ENCODE measurements at regions not wholly inside any gene's neighbourhood (a gene's known extent, or its start where the extent isn't known, plus 50 kb on each side); places are given as distances from the start of the nearest gene placed in this dataset.

DNA sequence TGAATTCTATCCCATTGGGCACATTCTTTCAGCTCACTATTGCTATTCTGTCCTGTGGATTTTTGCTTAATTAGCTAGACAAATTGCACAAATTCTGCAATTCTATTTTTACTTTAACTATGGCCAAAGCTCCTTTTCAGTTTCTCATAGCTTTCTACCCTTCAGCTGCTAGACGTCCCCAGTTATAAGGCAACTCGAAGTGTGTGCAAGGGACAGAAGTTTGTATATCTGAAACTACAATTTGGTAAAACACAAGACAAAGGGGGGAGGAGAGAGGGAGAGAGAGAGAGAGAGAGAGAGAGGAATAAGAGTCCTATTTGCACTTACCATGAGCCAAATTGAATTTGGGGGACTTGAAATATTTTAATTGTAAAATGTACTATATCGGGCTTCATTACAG lies 91.8 kb downstream of the SETD4 start:
- TF ChIP-seq, protein P1, sequence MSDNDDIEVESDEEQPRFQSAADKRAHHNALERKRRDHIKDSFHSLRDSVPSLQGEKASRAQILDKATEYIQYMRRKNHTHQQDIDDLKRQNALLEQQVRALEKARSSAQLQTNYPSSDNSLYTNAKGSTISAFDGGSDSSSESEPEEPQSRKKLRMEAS (IDR thresholded peaks at IDR 0.05; ENCODE audit: insufficient read depth, insufficient read length) = no peak
- TF ChIP-seq GATA2 (IDR thresholded peaks at IDR 0.05; ENCODE audit: insufficient read depth, insufficient read length, low read depth, low read length) (no peak), CTCF (IDR thresholded peaks at IDR 0.05; ENCODE audit: extremely low read depth in 1 of 2, insufficient read depth in 1 of 2, low read depth in 1 of 2, low read length in 2 of 2) (no peak), POLR2AphosphoS5 (IDR thresholded peaks at IDR 0.05; ENCODE audit: insufficient read depth, low read depth, low read length) (no peak), EZH2 (IDR thresholded peaks at IDR 0.05; ENCODE audit: borderline replicate concordance, low read depth, low read length, severe bottlenecking) (no peak), FOS (IDR thresholded peaks at IDR 0.05; ENCODE audit: borderline replicate concordance, insufficient read depth, low read length) (no peak), MYC (IDR thresholded peaks at IDR 0.05; ENCODE audit: low read depth, low read length) (no peak), JUN (IDR thresholded peaks at IDR 0.05; ENCODE audit: borderline replicate concordance, insufficient read depth, insufficient read length, low read depth) (no peak), POLR2A (IDR thresholded peaks at IDR 0.05; ENCODE audit: low read depth, low read length) (no peak)
- H2AFZ ChIP-seq (ENCODE audit: low read depth, low read length) = no peak overlapping the region
- H3K27me3 ChIP-seq (ENCODE audit: control insufficient read depth in 2 of 2, insufficient read depth in 2 of 2, low read length in 2 of 2) = peaks cover 11 to 14% of the 10 kb centered on the region in 2 experiments
- BruUV-seq (replicated peaks) = no TSS peak
- dilution Hi-C loops (cut with MboI; ENCODE audit: extremely low pct_ligation_motif_present, low sequenced_read_pairs) (no loop called here), intact Hi-C loops (cut with micrococcal nuclease) (no loop called here)
- no peaks in the 10 kb centered on the region for H3K79me2 ChIP-seq (ENCODE audit: control insufficient read depth, insufficient read depth, low read length)
- ChIA-PET POLR2A (interaction anchor here (0.7 kb wide), 1 partner anchor 429 kb away, joined by 4 read pairs; no protein-coding TSS in a partner anchor), CTCF (interaction anchor here (0.7 kb wide), 1 partner anchor 10 kb away, joined by 3 read pairs; no protein-coding TSS in a partner anchor)
- no peaks in the 10 kb centered on the region for H3K4me1 ChIP-seq (ENCODE audit: control insufficient read depth, extremely low read depth, insufficient read depth, low read length)
- H3K9ac ChIP-seq (replicated peaks; ENCODE audit: extremely low read depth, insufficient read depth, low read length) = no peak overlapping the region
- H3K4me3 ChIP-seq (replicated peaks in 1 of 3; ENCODE audit: insufficient read depth in 1 of 3, low read depth in 1 of 3, low read length in 3 of 3) = no peak overlapping the region
- no peaks in the 10 kb centered on the region for H3K9me3 ChIP-seq (replicated peaks; ENCODE audit: control insufficient read depth, insufficient read depth, low read length)
- no peaks in the 10 kb centered on the region for H3K36me3 ChIP-seq (ENCODE audit: control insufficient read depth in 2 of 2, extremely low read depth in 1 of 2, insufficient read depth in 2 of 2, low read length in 2 of 2)
- H4K20me1 ChIP-seq (replicated peaks; ENCODE audit: control insufficient read depth, extremely low read depth, insufficient read depth, low read length) = no peaks in the 10 kb centered on the region
- FAIRE-seq = no peak
- no peak for DNase-seq (ENCODE audit: low read depth, low spot score)
- H3K9me1 ChIP-seq (replicated peaks; ENCODE audit: control insufficient read depth, extremely low read depth, insufficient read depth, low read length) = no peaks in the 10 kb centered on the region
- H3K4me2 ChIP-seq (ENCODE audit: insufficient read depth, low read length) = no peak overlapping the region
- H3K27ac ChIP-seq (ENCODE audit: insufficient read depth, low read depth, low read length) = no peak overlapping the region

Data from endothelial cell of umbilical vein (primary cell).